A673 (cell line): ENCODE measurements at regions not wholly inside any gene's neighbourhood (a gene's known extent, or its start where the extent isn't known, plus 50 kb on each side); places are given as distances from the start of the nearest gene placed in this dataset.

Experiments used
- BruUV-seq: library from RNA; stranded (reverse); fragments of 400-500 nt; replicated peaks from 2 replicates; lab custom pipeline; 2021; lab: Mats Ljungman, UMichigan
- CTCF ChIA-PET: fragments of 300-600 bp; sonication (Branson Sonifier 250); formaldehyde crosslinking; loops from one replicate; lab custom pipeline; 2022; ENCODE audit warnings: antibody characterized with exemption; lab: Charles Lee
- POLR2A ChIA-PET: fragments of 300-600 bp; sonication (Branson Sonifier 250); formaldehyde crosslinking; loops from one replicate; lab custom pipeline; 2022; ENCODE audit warnings: antibody characterized with exemption; ENCODE audit not compliant: low non-redundant PET; lab: Charles Lee
- DNase-seq: peaks from one replicate; pipeline ENCODE4 v3.0.0-alpha.2; 2015; ENCODE audit warnings: low spot score
- H3K27ac ChIP-seq: fragments of 200-600 bp; sonication (generic); 2 replicates; pipeline ENCODE4 v1.5.1; 2016; ENCODE audit warnings: mixed run types, low read depth, mild to moderate bottlenecking, mixed read lengths, antibody characterized with exemption, low read length; ENCODE audit not compliant: poor library complexity, severe bottlenecking
- H3K27me3 ChIP-seq: fragments of 200-600 bp; sonication (generic); replicated peaks from 2 replicates; pipeline ENCODE4 v1.6.1; 2017; ENCODE audit warnings: mixed run types, low read depth, mild to moderate bottlenecking, mixed read lengths, antibody characterized with exemption, low read length; ENCODE audit not compliant: insufficient read depth, poor library complexity
- H3K36me3 ChIP-seq: fragments of 200-600 bp; sonication (generic); 2 replicates; pipeline ENCODE4 v1.6.1; 2016; ENCODE audit warnings: mixed run types, mild to moderate bottlenecking, mixed read lengths, antibody characterized with exemption, low read length; ENCODE audit not compliant: insufficient read depth, poor library complexity, severe bottlenecking
- H3K4me1 ChIP-seq: fragments of 200-600 bp; sonication (generic); 2 replicates; pipeline ENCODE4 v1.6.1; 2017; ENCODE audit warnings: mixed run types, mild to moderate bottlenecking, mixed read lengths, antibody characterized with exemption, low read length; ENCODE audit not compliant: insufficient read depth, poor library complexity, severe bottlenecking
- H3K4me3 ChIP-seq: fragments of 200-600 bp; sonication (generic); 2 replicates; pipeline ENCODE4 v1.5.1; 2016; ENCODE audit warnings: low read depth, mixed run types, mild to moderate bottlenecking, mixed read lengths, low read length; ENCODE audit not compliant: poor library complexity, severe bottlenecking
- H3K9me3 ChIP-seq: fragments of 200-600 bp; sonication (generic); 2 replicates; pipeline ENCODE4 v1.6.1; 2016; ENCODE audit warnings: mixed run types, low read depth, mild to moderate bottlenecking, mixed read lengths, antibody characterized with exemption, low read length; ENCODE audit not compliant: poor library complexity, severe bottlenecking
- EZH2 ChIP-seq: fragments of 200-600 bp; sonication (generic); IDR thresholded peaks from 2 replicates; pipeline ENCODE4 v1.6.1; 2017; ENCODE audit warnings: borderline replicate concordance, low read depth, mild to moderate bottlenecking, mixed read lengths, antibody characterized with exemption, low read length; ENCODE audit not compliant: poor library complexity, severe bottlenecking
- intact Hi-C: fragments of 100-400 bp; cut with micrococcal nuclease; formaldehyde crosslinking; loops from one replicate; pipeline ENCODE4 v1.10.0; 2022; ENCODE audit not compliant: unreplicated experiment
- TF ChIP-seq, protein P1 (sequence below): fragments of 300-800, 200-600 bp; sonication (generic); conservative IDR thresholded peaks from 2 replicates; pipeline ENCODE4 v1.5.1; 2017; ENCODE audit warnings: low read depth, mild to moderate bottlenecking, antibody characterized with exemption, low read length, moderate library complexity, mixed read lengths

DNA sequence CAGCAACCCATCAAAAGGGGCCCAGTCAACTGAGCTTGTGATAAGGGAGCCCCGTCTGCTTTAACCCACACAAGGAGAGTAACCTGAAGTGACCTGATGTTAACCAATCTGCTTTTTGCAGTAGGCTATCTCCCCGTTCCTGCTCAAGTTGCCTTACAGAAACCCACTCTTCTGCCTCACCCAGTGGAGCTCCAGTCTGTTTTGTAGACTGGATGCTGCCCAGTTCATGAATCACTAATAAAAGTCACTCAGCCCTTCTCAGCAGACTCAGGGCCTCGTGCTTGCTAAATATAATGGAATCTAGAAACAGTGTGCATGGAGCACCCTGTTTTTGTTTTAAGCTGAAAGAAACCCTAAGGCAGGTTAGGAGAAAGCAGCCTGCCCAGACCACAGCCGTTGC is 312.3 kb downstream of the FBXW7 start:
- no TSS peak for BruUV-seq
- no peak for DNase-seq
- H3K9me3 ChIP-seq: no peaks in the 10 kb centered on the region
- H3K27me3 ChIP-seq: no peaks in the 10 kb centered on the region
- no peak overlapping the region for H3K27ac ChIP-seq
- TF ChIP-seq EZH2: no peak
- TF ChIP-seq, protein P1, sequence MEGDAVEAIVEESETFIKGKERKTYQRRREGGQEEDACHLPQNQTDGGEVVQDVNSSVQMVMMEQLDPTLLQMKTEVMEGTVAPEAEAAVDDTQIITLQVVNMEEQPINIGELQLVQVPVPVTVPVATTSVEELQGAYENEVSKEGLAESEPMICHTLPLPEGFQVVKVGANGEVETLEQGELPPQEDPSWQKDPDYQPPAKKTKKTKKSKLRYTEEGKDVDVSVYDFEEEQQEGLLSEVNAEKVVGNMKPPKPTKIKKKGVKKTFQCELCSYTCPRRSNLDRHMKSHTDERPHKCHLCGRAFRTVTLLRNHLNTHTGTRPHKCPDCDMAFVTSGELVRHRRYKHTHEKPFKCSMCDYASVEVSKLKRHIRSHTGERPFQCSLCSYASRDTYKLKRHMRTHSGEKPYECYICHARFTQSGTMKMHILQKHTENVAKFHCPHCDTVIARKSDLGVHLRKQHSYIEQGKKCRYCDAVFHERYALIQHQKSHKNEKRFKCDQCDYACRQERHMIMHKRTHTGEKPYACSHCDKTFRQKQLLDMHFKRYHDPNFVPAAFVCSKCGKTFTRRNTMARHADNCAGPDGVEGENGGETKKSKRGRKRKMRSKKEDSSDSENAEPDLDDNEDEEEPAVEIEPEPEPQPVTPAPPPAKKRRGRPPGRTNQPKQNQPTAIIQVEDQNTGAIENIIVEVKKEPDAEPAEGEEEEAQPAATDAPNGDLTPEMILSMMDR: no peak
- ChIA-PET POLR2A (no interaction called here), CTCF (no interaction called here)
- no peak overlapping the region for H3K4me3 ChIP-seq
- no peaks in the 10 kb centered on the region for H3K36me3 ChIP-seq
- H3K4me1 ChIP-seq: no peaks in the 10 kb centered on the region
- intact Hi-C loops: no loop called here

DNA sequence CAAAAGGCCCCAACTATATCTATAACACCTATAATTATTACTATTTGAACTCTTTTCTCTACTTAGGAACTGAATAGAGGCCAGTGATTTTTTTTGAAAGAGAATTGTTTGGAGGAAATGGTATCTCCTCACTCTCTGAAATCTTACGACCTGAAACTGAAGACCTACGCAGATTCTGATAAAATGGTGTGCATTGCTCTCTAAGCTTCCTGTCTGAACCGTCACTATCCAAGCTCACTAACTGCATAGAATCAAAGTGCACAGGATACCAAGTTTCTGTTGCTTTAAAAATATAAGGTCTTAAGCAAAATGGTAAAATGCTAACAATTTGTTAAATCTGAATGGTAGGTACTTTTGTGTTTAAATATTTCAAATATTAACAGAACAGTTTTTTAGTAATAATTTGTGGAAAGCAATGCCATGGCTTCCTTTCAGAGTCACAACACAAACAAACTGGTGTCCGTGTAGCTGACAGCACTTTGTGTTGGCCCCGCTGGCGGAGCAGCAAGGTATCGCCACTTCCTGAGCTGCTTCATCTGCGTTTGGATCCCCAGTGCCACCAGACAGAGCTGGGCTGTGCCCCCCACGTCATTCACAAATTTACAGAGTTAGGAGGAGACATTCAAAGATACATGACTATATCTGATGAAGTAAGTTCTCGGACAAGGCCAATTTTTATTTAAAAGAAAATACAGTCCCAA is 313.9 kb downstream of the FBXW7 start:
- CTCF ChIA-PET: no interaction called here
- no peaks in the 10 kb centered on the region for H3K4me1 ChIP-seq
- DNase-seq: no peak

DNA sequence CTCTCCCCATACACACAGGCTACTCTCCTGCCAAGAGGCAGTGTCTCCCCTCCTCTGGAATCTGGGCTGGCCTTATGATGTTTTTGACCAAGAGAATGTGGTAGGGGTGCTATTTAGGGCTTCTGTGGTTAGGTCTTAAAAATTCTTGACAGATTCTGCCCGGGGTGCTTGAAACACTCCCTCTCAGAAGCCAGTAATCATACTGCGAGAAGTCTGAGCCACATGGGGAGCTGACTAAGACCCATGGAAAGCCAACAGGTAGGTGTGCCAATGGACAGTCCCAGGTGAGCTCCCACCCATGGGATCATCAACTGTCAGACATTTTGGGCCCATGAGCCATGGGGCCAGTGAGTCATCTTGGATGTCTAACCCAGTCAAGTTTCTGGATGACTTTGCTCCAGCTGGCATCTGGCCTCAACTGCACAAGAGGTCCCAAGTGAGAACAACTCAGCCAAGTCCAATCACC is 315.7 kb downstream of the FBXW7 start:
- Histone ChIP-seq H3K27me3 (no peaks in the 10 kb centered on the region), H3K4me3 (no peak overlapping the region), H3K27ac (no peak overlapping the region), H3K4me1 (no peaks in the 10 kb centered on the region), H3K36me3 (no peaks in the 10 kb centered on the region), H3K9me3 (no peaks in the 10 kb centered on the region)
- no peak for TF ChIP-seq EZH2
- TF ChIP-seq, protein P1: no peak
- CTCF ChIA-PET: no interaction called here
- BruUV-seq: no TSS peak
- POLR2A ChIA-PET: no interaction called here
- intact Hi-C loops: no loop called here
- DNase-seq: no peak

More for the DNA sequence above, 313.9 kb downstream of the FBXW7 start:
- POLR2A ChIA-PET: no interaction called here
- Histone ChIP-seq H3K27me3 (no peaks in the 10 kb centered on the region), H3K9me3 (no peaks in the 10 kb centered on the region), H3K27ac (no peak overlapping the region), H3K36me3 (no peaks in the 10 kb centered on the region), H3K4me3 (no peak overlapping the region)
- TF ChIP-seq, protein P1: no peak
- no peak for TF ChIP-seq EZH2
- BruUV-seq: no TSS peak
- intact Hi-C loops: no loop called here
